ENCODE measurements at regions not wholly inside any gene's neighbourhood (a gene's known extent, or its start where the extent isn't known, plus 50 kb on each side); places are given as distances from the start of the nearest gene placed in this dataset.
"Not testable (repeated sequence)": the region's sequence is repeated elsewhere in the genome, so short reads cannot be mapped to it uniquely, and the experiment has no call there.

DNA sequence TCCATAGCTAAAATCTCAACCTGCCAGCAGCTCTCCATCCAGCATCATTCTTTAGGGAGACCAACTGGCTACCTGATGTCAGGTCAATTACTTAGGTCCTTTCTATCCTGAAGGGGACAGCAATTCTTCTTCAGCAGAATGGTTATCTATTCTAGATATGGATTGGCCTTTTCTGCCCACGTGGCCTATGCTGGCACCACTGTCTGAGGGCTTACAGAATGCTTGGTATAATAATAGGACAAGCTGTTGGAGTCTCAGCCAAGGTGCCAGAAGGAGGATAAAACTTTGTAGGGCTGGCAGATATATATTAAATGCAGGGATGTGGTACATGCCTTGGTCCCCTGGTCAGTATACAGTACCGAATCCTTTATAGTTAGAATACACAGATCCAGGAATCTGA is 89.8 kb upstream of the C1GALT1C1 start:
- no peaks in the 10 kb centered on the region for H3K4me1 ChIP-seq (ENCODE audit: insufficient read depth)
- no peak overlapping the region for H3K27ac ChIP-seq (ENCODE audit: low read depth)
- WGBS: 67% methylated on average over 2 of the region's 2 CpGs
- H3K36me3 ChIP-seq (ENCODE audit: insufficient read depth): no peaks in the 10 kb centered on the region
- H3K4me3 ChIP-seq (ENCODE audit: low read depth, low read length): no peak overlapping the region
- DNase-seq (ENCODE audit: extremely low spot score): no peak

DNA sequence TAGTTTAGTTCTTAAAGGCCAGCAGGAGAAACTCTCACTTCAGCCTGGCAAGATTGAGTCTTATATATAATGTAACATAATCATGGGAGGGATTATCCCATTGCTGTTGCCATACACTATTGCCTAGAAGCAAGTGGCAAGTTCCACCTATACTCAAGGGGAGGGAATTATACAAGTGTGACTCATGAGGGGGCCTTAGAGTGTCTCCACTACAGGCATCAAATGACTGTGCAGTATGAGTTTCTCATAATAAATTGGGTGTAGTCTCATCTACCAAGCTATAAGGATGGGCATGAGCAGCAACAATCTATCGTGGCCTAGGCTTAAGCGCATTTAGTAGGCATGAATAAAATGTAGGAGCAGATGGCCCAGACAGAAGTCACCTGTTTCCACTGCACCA is 89.1 kb upstream of the C1GALT1C1 start:
- no peak overlapping the region for H3K27ac ChIP-seq (ENCODE audit: low read depth)
- 89% methylated on average over 2 of the region's 2 CpGs for WGBS
- H3K4me1 ChIP-seq (ENCODE audit: insufficient read depth): no peaks in the 10 kb centered on the region
- no peak overlapping the region for H3K4me3 ChIP-seq (ENCODE audit: low read depth, low read length)
- H3K36me3 ChIP-seq (ENCODE audit: insufficient read depth): no peaks in the 10 kb centered on the region
- DNase-seq (ENCODE audit: extremely low spot score): no peak

DNA sequence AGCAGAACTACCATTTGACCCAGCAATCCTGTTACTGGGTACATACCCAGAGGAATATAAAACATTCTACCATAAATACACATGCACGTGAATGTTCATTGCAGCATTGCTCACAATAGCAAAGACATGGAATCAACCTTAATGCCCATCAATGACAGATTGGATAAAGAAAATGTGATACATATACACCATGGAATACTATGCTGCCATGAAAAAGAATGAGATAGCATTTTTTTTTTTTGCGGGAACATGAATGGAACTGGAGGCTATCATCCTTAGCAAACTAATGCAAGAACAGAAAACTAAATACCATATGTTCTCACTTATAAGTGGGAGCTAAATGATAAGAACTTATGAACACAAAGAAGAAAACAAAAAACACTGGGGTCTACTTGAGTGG is 72.5 kb upstream of the C1GALT1C1 start:
- H3K27ac ChIP-seq (ENCODE audit: low read depth); H3K4me3 ChIP-seq (ENCODE audit: low read depth, low read length); DNase-seq (ENCODE audit: extremely low spot score); H3K4me1 ChIP-seq (ENCODE audit: insufficient read depth); H3K36me3 ChIP-seq (ENCODE audit: insufficient read depth): not testable (repeated sequence)
- WGBS: 100% methylated on average over 2 of the region's 2 CpGs

DNA sequence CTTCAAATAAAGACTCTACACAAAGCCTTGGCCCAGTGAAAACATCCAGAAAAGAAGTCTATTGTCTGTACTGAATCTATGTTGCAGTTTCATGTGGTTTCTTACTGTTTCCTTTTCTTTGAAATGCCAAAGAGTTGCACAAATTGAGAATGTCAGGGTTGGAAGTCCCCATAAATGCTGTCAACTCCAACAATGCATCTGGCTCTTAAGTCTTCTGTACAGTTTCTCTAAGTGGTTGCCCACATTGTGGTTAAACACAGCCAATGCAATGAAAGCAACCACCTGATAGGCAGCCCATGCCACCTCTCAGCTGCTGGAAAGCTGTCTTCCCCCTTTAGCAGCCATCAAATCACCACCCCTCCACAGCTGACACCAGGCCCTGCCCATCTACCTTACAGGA is 67.2 kb upstream of the C1GALT1C1 start:
- H3K36me3 ChIP-seq (ENCODE audit: insufficient read depth): no peaks in the 10 kb centered on the region
- no peak for DNase-seq (ENCODE audit: extremely low spot score)
- no peaks in the 10 kb centered on the region for H3K4me1 ChIP-seq (ENCODE audit: insufficient read depth)
- H3K27ac ChIP-seq (ENCODE audit: low read depth): no peak overlapping the region
- no peak overlapping the region for H3K4me3 ChIP-seq (ENCODE audit: low read depth, low read length)

DNA sequence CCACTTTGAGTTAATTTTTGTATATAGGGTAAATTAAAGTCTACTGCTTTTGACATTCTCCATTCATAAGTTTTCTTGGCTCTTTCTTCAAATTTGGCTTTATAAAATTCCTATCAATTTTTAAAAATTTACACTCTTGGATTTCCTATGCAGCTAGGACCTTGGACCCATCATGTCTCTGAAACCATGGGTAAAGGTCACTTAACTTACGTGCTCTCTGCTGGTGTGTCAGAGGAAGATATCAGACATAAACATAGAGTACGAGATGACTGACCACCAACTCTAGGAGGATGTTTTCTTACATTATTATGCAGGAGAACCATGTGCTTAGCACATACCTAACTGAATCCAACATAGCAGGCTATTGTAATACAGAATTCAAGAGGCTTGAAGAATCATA is 62.5 kb upstream of the C1GALT1C1 start:
- DNase-seq (ENCODE audit: extremely low spot score): no peak
- H3K36me3 ChIP-seq (ENCODE audit: insufficient read depth): no peaks in the 10 kb centered on the region
- WGBS: 82% methylated on average over 2 of the region's 2 CpGs
- H3K4me3 ChIP-seq (ENCODE audit: low read depth, low read length): no peak overlapping the region
- H3K27ac ChIP-seq (ENCODE audit: low read depth): no peak overlapping the region
- no peaks in the 10 kb centered on the region for H3K4me1 ChIP-seq (ENCODE audit: insufficient read depth)

DNA sequence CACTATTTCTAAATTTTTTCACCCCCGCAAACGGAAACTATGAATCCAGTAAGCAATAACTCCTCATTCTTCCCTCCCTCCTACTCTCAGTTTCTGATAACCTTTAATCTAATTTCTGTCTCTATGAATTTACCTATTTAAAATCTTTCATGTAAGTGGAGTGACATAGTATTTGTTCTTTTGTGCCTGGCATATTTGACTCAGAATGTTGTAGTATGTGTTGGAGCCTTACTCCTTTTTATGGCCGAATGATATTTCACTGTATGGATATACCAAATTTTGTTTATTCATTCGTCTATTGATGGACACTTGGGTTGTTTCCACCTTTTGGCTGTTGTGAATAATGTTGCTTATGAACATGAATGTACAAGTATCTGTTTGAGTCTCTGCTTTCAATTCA is 61.1 kb upstream of the C1GALT1C1 start:
- Histone ChIP-seq H3K36me3 (ENCODE audit: insufficient read depth) (no peaks in the 10 kb centered on the region), H3K4me1 (ENCODE audit: insufficient read depth) (no peaks in the 10 kb centered on the region), H3K27ac (ENCODE audit: low read depth) (no peak overlapping the region), H3K4me3 (ENCODE audit: low read depth, low read length) (no peak overlapping the region)
- 89% methylated on average over 4 of the region's 4 CpGs for WGBS
- DNase-seq (ENCODE audit: extremely low spot score): no peak

DNA sequence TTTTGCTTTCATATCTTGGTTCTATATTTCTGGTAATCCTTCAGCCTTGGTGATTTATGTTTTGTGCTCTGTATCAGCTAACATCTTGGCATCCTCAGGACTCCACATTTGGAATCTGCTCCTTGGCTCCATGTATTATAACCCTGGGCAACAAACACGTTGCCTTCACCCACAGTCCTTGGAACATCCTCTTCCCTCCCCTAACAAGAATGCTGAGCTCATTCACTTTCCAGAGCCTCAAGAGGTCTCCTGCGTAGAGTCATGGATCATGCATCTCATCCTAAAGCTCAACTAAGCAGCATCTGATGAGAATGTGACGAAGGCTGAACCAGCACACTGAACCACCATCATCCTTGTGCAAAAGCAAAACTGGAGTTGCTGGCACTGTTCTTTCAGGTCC is 60.5 kb upstream of the C1GALT1C1 start:
- DNase-seq (ENCODE audit: extremely low spot score): no peak
- H3K36me3 ChIP-seq (ENCODE audit: insufficient read depth): no peaks in the 10 kb centered on the region
- H3K4me1 ChIP-seq (ENCODE audit: insufficient read depth): no peaks in the 10 kb centered on the region
- WGBS: 54% methylated on average over 3 of the region's 3 CpGs
- H3K4me3 ChIP-seq (ENCODE audit: low read depth, low read length): no peak overlapping the region
- H3K27ac ChIP-seq (ENCODE audit: low read depth): no peak overlapping the region

DNA sequence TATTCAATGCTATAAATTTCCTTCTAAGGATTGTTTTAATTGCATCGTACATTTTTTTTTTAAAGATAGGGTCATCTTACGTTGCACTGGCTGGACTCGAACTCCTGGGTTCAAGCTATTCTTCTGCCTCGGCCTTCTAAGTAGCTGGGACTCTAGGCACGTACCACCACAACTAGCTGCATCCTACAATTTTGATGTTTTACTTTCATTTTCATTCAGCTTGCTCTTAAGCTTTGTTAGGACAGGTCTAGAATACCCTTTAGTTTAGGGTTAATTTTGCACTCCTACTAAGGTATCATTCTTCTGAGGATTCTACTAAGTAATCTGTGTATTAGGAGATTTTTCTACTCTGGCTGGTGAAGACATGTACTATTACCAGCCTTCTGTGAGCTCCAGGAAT is 50.2 kb upstream of the C1GALT1C1 start:
- Histone ChIP-seq H3K36me3 (ENCODE audit: insufficient read depth) (no peaks in the 10 kb centered on the region), H3K4me3 (ENCODE audit: low read depth, low read length) (no peak overlapping the region), H3K27ac (ENCODE audit: low read depth) (no peak overlapping the region), H3K4me1 (ENCODE audit: insufficient read depth) (no peaks in the 10 kb centered on the region)
- 91% methylated on average over 5 of the region's 5 CpGs for WGBS
- DNase-seq (ENCODE audit: extremely low spot score): no peak
